Tibial nerve (tissue), 4 donors: ENCODE measurements at regions not wholly inside any gene's neighbourhood (a gene's known extent, or its start where the extent isn't known, plus 50 kb on each side); places are given as distances from the start of the nearest gene placed in this dataset.

Experiments used
- CTCF ChIP-seq, 5 experiments: fragments of 200-600 bp in 3 of 5; fragments of 450-650 bp in 2 of 5; sonication (generic) in 3 of 5; IDR thresholded peaks; one replicate each; pipeline ENCODE4 v1.5.1; 2016 to 2019; ENCODE audit warnings: antibody characterized with exemption in 5 of 5, mild to moderate bottlenecking in 3 of 5, moderate library complexity in 2 of 5
- EP300 ChIP-seq, 2 donors: sonication (generic); formaldehyde crosslinking; IDR thresholded peaks; one replicate each; pipeline ENCODE4 v1.6.1; 2017; ENCODE audit warnings: antibody characterized with exemption in 2 of 2, mild to moderate bottlenecking in 1 of 2
- POLR2A ChIP-seq, 2 donors: fragments of 450-650 bp; IDR thresholded peaks; one replicate each; pipeline ENCODE4 v1.6.1; 2017; ENCODE audit warnings: antibody characterized with exemption in 2 of 2, mild to moderate bottlenecking in 2 of 2, moderate library complexity in 2 of 2

GRCh38 chr9:73615557-73615956, 463.9 kb downstream of the ANXA1 start:
- TF ChIP-seq CTCF (IDR thresholded peaks at IDR 0.05) (no peak), POLR2A (IDR thresholded peaks at IDR 0.05) (no peak), EP300 (IDR thresholded peaks at IDR 0.05) (no peak)
